ENCODE measurements at regions not wholly inside any gene's neighbourhood (a gene's known extent, or its start where the extent isn't known, plus 50 kb on each side); places are given as distances from the start of the nearest gene placed in this dataset.

DNA sequence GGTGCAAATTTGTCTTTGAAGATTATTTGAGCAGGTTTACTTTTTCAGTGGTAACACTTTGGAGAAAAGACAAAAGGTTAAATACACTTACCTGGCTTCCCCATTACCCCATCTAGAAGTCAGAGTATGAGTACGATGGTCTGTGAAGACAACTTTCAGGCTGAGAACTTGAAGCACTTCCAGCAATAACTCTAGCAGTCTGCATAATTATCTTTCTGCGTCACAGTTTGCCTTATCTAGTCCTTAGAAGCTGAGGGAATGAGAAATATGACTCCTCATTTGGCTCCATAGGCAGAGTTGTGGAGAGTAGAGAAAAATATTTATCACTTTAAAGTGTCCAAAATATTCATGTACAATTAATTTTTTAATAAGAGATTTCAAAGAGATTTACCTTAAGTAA lies 323.4 kb upstream of the CAMK1G start:
- TF ChIP-seq, protein P1, sequence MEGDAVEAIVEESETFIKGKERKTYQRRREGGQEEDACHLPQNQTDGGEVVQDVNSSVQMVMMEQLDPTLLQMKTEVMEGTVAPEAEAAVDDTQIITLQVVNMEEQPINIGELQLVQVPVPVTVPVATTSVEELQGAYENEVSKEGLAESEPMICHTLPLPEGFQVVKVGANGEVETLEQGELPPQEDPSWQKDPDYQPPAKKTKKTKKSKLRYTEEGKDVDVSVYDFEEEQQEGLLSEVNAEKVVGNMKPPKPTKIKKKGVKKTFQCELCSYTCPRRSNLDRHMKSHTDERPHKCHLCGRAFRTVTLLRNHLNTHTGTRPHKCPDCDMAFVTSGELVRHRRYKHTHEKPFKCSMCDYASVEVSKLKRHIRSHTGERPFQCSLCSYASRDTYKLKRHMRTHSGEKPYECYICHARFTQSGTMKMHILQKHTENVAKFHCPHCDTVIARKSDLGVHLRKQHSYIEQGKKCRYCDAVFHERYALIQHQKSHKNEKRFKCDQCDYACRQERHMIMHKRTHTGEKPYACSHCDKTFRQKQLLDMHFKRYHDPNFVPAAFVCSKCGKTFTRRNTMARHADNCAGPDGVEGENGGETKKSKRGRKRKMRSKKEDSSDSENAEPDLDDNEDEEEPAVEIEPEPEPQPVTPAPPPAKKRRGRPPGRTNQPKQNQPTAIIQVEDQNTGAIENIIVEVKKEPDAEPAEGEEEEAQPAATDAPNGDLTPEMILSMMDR (IDR thresholded peaks at IDR 0.05) = no peak
- TF ChIP-seq POLR2A (IDR thresholded peaks at IDR 0.05) (no peak), POLR2AphosphoS5 (IDR thresholded peaks at IDR 0.05; ENCODE audit: insufficient read depth in 1 of 2, low read depth in 1 of 2) (no peak)
